SK-N-DZ (cell line): ENCODE measurements at regions not wholly inside any gene's neighbourhood (a gene's known extent, or its start where the extent isn't known, plus 50 kb on each side); places are given as distances from the start of the nearest gene placed in this dataset.

Source experiments
- DNase-seq: peaks from one replicate; pipeline ENCODE4 v3.0.0-alpha.2; 2015; ENCODE audit warnings: low spot score

DNA sequence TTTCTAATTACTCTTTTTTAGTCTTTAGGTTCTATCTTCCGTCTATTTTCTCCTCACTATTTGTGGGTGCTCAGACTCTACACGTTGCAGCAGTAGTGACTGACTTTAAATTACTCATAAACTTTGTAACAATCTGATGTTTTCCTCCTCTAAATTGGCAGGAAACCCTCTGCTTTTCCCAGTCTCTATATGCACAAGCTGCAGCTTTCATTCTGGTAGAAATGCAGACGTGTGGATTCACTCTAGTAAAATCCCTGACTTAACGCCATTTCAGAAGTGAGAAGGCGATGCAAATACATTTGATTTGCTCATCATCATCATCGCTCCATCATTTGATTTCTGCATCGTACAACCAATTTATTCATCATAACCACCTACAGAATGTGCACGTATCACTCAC, 561.0 kb upstream of the ZFHX3 start:
- no peak for DNase-seq

DNA sequence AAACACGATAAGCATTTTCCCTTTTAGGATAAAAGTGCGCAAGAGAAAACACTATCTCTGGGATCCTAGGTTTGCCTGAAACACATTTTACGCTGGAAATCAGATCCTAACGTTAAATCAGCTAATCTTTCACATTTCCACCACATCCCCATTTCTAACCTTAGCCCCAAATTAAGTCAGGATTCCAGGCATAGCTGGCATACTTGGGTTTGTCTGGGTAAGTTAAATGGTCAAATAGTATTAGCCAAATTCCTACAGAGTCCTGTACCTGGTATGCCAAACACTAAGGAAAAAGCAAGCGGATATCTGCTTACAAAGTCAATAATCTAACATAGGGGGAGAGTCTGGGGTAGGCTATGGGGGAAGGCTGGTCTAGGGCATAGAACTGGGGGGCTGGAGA, 557.4 kb upstream of the ZFHX3 start:
- no peak for DNase-seq

DNA sequence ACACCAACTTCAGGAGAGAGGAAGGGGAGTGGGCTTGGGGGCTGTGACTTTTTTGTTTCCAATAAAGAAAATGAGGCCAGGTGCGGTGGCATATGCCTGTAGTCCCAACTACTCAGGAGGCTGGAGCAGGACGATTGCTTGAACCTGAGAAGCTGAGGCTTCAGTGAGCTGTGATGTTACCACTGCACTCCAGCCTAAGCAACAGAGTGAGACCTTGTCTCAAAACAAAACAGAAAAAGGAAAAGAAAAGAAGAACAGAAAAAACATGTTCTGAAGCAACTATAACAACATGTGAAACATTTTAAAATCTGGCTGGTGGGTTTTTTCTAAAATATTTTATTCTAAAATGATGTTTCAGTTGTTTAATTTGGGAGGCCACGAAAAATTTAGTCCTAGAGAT, 554.0 kb upstream of the ZFHX3 start:
- DNase-seq, result no peak

DNA sequence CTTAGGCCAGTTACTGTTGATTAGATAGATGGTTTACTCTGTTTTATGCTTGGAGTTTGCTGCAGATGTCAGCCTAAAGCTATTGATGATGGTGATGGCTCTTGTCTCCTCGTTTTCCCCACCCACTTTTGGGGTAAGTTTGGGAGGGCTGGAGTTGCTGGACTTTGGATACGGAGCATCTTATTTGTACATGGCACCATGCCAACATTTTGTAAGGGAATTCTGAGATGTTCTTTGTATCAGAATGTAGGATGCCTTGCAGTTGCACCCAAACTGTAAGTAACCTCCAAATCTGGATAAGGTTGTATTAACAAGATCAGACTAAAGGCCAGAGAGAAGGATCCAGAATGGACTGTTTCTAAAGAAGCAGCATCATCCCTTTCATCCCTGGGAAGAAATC, 551.9 kb upstream of the ZFHX3 start:
- DNase-seq, result no peak

DNA sequence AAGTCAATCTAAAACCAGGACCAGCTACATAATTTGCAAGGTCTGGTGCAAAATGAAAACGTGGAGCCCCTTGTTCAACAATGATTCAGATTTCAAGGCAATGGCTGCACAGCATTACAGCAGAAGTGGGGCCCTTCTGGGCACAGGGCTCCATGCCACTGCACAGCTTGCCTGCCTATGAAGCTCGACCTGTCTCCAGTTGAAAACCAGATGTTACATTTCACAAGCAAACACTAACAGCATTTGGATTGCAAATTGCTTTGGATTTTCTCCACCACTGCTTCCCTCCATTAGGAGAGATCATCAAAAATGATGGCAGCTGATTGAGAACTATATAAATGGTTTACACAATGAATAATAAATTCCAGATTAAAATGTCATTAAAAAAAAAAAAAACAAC, 551.4 kb upstream of the ZFHX3 start:
- no peak for DNase-seq

DNA sequence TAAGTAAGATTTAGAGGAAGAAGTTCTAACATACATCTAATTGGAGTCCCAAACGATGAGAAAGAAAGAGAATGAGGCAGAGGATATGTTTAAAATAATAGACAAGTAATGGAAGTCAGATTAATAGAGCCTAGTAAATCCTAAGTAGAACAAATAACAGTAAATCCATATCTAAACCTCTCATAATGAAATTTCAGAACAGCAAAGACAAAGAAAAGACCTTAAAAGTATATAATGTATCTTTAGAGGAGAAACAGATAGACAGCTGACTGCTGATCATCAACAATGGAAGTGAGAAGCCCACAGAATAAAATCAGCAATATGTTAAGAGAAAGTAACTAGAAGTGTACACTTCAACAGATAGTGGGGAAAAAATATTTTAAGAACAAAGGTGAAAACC, 536.2 kb upstream of the ZFHX3 start:
- no peak for DNase-seq

DNA sequence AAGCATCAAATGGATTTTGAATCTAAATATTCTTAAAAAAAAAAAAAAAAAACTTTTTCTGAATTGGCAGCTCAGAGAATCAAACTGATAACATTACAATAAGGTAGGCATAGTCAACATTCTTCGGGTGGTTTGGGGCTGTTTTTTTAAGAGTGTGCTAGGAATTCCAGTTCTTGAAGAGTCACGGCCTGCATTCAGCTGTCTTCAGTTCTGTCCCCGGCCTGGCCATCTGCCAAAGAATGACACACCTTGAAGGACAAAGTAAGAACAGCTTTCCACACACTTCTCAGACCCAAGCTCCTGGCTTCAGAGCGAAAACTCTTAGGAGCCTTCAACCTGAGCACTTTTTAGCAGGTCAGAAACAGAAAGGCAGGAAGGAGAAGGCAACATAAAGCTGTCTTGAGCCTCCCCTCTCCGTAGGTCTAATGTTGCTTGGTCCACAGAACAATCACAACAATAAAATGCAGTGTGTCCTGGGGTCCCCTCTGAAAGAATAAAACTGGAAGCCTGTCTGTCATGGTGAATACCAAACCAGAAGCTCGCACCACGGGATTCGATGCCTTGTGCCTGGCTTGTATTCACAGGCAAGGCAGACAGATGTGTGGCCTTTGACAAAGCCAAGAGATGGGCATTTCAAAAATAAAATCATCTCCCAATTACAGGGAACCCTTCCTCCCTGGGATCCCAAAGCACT, 524.4 kb upstream of the ZFHX3 start:
- no peak for DNase-seq

DNA sequence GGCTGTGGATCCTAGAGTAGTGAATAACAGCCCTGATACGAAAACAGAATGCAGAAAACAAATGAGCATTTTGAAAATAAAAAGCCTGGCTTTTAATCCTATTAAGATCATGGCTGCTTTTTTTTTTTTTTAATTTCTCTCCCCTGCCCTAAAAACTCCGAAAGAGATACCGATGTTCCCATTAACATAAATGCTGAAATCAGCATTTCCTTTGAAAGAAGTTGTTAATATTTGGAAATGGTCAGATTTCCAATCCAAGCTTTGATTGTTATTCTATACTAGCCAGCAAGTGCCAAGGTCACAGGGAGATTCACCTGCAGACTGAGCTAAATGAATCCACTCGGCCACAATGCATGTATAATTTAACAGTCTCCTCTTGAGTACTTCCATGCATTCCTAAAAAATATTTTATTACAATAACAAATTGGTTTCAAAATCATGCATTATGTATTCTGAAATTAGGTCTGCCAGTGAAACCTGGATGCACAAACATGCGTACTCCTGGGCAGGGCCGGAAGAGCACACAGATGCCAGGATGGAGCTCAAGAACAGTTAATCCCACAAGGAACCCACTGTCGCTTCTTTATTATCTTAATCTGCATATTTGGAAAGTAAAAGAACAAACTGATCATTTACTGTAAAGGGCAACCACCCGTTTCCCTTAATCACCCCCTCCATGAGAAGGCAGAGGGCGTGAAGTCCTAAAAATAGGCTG, 521.5 kb upstream of the ZFHX3 start:
- DNase-seq, result no peak

DNA sequence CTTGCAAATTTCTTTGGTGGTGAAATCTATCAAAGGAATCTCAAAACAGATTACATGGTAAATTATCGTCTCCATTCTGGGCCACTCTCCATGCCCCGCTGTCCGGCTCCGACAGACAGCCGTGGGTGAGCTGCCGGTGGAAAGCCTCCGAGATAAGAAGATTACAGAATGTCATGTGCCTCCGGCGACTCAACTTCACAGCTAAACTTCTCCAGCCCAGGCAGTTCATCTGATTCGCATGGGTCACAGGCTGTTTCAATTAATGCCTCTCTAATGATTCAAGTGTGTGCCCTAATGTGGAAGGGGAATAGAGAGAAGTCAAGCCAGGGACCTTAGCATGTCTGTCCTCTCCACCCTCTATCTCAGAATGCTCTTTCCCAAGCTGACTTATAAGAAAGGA, 520.8 kb upstream of the ZFHX3 start:
- no peak for DNase-seq

DNA sequence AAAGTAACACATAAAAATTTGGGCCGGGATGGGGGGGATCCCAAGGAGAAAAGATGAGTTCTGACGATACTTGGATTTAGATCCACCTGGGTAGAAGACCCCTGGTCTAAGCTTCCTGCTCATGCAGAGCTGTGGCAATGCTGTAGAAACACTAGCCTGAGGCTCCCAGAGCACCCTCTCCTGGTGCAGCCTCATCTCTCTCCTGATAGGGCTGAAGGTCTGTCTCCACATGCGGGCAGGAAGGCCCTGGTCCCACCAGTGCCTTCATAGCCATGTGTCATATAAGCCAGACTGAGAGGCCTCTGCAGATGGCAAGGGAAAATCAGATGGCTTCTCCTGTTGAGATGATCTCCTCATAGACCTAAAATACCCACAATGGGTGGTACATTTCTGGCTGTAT, 518.0 kb upstream of the ZFHX3 start:
- no peak for DNase-seq

DNA sequence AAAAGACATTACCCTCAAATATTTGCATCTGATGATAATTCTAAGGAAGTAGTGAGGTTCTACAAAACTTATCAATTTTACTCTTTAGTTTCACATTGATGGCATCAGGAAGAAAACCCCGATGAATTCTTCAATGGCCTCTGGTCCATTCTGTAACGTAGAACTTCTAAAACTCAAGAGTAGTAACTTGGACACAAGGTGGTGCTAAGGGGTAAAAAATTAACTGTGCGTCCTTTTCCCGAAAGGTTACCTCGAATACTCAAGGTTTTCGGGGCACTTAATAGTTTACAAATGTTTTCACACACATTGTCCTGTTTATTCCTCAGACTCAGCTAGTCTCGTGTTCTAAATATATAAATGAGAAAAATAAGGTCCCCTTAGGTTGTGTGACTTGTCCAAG, 517.3 kb upstream of the ZFHX3 start:
- peak; percentile 39 for DNase-seq

DNA sequence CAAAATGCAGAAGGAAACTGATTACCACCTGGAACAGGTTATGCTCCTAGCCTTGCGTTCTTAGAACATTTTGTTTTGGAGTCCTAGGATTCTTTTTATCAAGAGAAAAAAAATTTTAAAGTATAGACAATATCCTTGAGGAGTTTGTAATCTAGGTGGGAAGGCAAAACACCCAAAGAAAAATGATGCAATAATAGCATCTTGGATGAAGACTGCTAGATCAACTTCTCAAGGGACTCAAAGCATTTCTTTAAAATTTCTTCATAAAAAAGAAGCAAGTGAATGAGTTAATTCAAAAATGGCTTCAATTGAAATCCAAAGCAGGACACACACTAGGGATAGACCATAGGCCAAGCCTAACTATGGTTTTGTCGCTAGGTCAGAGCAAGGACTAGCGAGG, 515.8 kb upstream of the ZFHX3 start:
- no peak for DNase-seq

DNA sequence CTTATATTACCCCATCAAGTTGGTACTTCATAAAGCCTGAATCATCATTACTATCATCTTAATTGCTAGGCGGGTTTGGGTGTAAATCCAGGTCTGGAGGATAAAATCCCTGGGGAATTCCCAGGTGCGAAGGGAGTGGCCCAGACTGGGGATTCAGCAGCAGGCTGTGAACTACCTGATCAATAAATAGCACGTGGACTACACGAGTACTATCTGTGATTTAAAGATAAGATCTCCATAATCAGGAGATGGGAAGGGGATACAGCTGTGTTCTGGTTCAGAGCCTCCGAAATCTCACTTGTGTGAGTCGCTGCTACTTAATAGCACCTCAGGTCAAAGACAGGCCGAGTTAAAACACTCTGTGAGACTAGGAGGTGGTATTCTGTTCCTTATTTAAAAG, 512.6 kb upstream of the ZFHX3 start:
- no peak for DNase-seq

DNA sequence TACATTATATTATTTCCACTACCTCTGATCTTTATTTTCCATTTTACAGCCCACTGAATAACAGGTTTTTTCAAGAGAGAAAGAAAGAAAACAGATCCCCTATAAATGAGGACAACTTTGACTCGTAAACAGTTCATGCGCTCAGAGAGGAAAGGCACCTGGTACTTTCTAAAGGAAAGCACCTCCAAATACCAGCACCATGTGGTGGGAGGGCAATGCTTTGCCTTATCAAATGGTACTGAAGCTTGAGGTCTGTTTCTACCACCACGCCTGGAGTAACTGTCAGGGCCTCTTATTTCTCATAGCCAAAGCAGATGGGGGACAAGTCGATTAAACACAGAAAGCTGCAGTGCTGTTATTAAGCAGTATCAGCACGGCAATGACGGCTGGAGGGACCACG, 510.3 kb upstream of the ZFHX3 start:
- DNase-seq, result no peak

DNA sequence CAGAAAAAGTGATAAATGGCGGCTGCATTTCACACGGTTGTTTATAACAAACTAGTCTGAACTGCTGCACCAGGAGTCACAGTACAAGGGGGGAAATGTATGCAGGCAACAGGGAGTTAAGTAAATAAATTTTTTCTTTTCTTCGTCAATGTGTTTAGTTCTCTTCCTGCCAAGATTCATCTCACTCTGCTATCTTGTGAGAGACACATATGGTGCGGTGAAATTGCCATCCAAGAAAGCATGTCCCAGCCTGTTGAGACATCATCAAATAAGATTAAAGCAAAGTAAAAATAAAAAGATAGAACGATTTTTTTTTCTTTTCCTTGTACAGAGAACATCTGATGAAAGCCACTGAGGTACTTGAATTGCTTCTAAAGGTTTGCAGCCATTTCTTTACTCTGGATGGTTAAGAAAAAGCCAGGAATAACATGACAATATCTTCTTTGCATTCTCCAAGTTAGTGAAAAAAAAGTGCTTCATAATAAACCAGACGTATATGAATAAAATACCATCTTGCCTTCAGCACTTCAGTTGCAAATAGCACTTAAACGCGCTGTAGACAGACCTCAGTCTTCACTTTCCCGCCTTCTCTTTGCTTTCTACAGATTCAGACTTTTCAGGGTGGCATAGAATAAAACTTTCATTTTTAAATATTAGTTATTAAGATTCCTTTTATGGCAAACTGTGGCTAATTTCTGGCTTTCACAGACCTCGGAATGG, 506.2 kb upstream of the ZFHX3 start:
- DNase-seq, result no peak

DNA sequence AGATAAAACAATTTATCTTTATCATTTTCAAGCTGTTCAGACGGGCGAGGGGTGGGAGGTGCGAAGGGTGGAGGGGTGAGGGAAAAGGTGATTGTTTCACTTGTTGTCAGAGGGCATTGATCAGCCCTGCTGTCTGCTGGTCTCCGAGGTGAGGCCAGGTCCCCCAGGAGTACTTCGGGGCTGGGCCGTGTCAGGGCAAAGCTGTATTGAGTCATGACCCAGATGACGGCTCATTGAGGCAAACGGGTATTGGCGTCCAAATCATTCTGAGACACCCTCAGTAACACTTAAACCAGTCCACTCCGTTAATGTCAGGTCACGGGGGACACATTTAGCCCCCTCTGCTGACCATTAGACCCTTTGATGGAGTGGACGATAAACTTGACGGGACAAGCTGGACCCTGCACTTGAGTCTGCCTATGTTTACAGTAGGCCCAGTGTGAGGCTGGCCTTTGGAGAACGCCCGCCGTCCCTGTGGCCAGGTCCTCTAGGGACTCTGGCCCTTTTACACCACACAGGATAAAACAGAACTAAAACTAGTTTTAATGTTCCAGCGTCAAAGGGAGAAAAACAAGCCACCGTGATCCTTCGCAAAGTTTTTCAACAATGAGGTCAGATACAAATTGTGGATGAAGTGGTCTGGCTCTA, 502.2 kb upstream of the ZFHX3 start:
- peak; percentile 48 for DNase-seq

DNA sequence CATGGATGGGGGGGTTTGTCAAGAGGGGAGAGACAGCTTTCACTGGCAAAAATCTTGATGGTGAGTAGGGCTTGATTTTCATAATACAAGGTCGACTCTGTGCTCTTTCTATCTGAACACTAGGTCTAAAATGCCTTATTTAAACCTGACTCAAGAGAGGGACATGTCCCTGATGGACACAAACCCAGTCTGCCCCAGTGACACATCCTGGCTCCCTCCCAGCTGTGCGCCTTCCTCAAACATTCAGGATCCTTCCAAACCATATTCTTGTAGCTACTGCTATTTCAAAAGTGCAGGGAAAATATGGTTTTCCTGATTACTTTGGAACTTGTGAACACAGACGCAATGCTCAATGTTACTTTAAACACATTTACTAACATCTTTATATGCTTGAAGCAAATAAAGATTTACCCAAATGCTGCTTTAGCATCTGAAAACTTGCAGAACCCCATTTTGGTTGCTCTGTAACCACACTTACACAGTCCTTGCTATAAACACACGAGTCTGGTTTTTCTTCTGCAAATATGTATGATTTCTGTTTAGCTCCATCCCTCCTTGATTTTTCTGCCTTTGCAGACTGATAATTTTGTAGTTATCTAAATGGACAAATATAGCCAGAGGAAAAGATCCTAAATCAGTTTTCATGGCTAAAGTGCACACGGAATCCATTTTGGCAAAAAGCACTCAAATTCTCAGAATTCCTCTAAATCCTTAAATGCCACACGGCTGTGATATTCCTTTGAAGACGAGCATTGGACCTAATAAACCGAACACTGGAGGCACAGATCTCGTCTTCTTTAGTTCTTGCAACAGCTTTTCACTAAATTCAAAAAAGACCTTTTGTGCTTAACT, 499.9 kb upstream of the ZFHX3 start:
- no peak for DNase-seq

DNA sequence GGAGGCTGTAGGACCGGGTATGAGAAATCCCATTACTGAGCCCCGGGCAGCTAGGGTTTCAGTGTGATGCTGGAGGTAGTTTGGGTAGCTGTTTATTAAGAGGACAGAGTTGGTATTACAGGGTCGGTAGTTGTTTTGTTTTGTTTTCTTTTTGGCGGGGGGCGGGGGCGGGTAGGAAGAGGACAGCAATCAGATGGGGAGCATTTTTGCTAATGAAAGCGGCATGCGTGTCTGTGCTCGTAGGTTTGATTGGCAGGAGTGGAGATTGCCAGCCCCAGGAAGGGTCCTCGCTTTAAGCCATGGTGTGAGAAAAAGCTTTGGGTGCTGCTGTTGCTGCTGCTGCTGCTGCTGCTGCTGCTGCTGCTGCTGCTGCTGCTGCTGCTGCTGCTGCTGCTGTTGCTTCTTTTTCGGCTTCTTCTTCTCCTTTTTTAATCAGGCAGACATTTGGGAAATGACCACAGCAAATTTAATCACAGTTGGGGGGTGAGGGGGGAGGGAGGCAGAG, 498.5 kb upstream of the ZFHX3 start:
- peak; percentile 74 for DNase-seq

DNA sequence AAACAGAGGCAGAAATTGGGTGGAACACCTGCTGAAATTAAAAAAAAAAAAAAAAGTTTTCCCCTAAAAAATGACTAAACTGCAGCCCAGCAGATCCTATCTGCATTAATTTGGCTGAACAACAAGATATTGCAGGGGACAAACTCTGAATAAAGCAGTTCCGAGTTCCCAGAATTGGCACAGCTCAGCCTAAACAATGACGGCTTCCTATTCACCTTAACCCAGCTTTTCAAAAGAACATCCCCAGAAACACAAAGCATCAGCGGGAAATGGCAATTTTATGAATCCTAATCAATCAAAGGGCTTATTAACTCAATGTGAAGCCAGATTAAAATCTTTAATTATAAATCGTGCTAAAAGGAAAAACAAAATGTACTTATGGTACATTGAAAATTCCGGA, 497.8 kb upstream of the ZFHX3 start:
- DNase-seq, result no peak

DNA sequence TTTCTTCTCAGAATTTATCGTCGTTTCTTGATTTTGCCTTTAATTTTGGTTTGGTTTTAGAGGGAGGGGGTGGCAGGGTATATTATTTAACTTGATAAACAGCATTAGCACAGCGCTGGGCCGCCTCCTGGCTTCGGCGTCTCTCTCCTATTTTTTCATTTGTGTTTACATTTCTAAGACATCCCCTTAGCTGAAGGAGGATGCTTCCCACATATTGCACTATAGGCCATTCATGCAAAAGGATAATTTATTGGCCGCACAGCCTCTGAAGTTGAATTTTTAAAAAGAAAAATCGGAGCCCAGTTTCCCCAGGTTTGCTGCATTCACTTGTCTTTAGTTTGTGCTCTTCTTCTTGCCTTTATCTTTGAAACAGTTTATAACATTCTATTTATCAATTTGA, 497.4 kb upstream of the ZFHX3 start:
- DNase-seq, result no peak

DNA sequence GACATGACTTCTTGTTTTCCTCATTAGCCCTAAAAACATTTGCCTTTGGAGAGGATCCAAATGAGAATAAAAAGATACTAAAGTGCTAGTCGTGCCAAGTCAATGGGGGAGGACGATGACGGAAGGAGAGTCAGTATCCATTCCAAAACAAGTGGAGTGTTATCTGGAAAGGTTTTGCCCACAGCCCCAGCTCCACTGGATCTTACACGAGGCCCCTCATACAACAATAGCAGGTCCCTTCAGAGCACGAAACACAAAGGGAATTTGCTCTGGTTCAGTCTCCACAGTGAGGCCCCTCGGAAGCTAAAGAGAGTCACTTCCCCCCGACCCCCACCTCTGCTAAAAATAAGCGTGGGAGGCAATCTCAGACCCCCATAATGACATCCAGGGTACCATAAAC, 496.9 kb upstream of the ZFHX3 start:
- no peak for DNase-seq
